ENCODE measurements at regions not wholly inside any gene's neighbourhood (a gene's known extent, or its start where the extent isn't known, plus 50 kb on each side); places are given as distances from the start of the nearest gene placed in this dataset.

DNA sequence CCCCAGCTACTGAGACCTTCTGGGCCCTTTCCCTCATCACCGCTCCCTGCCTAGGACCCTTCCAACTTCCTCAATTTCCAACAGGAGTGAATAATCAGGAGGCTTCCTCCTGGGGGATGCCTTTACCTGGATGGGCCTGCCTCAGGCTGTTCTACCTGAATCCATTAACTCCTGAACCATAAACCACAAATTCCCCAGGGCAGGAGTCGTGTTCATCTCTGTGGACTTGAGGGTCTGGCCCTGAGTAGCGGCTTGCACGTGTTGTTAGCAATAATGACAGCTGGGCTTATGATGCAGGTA, 105.1 kb upstream of the GPR26 start:
- Histone ChIP-seq H3K9ac (ENCODE audit: control insufficient read depth, extremely low read depth, insufficient read depth, low read length) (no peak overlapping the region), H3K4me1 (ENCODE audit: control insufficient read depth, extremely low read depth, insufficient read depth, low read length) (no peaks in the 10 kb centered on the region), H3K9me3 (ENCODE audit: control insufficient read depth, low read depth, low read length) (no peaks in the 10 kb centered on the region), H3K27ac (ENCODE audit: control insufficient read depth, insufficient read depth, low read length) (no peak overlapping the region), H3K36me3 (ENCODE audit: control insufficient read depth in 2 of 2, extremely low read depth in 1 of 2, insufficient read depth in 2 of 2, low read length in 2 of 2) (no peaks in the 10 kb centered on the region), H4K20me1 (ENCODE audit: control insufficient read depth, extremely low read depth, insufficient read depth, low read length) (no peaks in the 10 kb centered on the region), H3K9me1 (ENCODE audit: control insufficient read depth, extremely low read depth, insufficient read depth, low read length) (no peaks in the 10 kb centered on the region), H3K79me2 (ENCODE audit: control insufficient read depth, insufficient read depth, low read length) (no peaks in the 10 kb centered on the region), H3K27me3 (ENCODE audit: control insufficient read depth, extremely low read depth, insufficient read depth, low read length) (no peaks in the 10 kb centered on the region), H3K4me3 (ENCODE audit: control insufficient read depth in 2 of 3, extremely low read depth in 1 of 3, insufficient read depth in 2 of 3, low read depth in 1 of 3, low read length in 3 of 3) (no peak overlapping the region), H3K4me2 (ENCODE audit: control insufficient read depth, extremely low read depth, insufficient read depth, low read depth, low read length) (no peak overlapping the region), H2AFZ (ENCODE audit: control insufficient read depth, low read length) (no peak overlapping the region)
- DNase-seq (ENCODE audit: low read depth, low spot score): no peak
- TF ChIP-seq EZH2 (IDR thresholded peaks at IDR 0.05; ENCODE audit: low read length) (no peak), CTCF (optimal IDR thresholded peaks at IDR 0.05 in 1 of 3, IDR thresholded peaks at IDR 0.05 in 1 of 3, conservative IDR thresholded peaks at IDR 0.05 in 1 of 3; ENCODE audit: extremely low read depth in 1 of 3, insufficient read depth in 2 of 3, low read length in 3 of 3) (no peak)
- no peak for FAIRE-seq
- dilution Hi-C loops (cut with MboI; ENCODE audit: extremely low pct_ligation_motif_present, low sequenced_read_pairs): no loop called here

DNA sequence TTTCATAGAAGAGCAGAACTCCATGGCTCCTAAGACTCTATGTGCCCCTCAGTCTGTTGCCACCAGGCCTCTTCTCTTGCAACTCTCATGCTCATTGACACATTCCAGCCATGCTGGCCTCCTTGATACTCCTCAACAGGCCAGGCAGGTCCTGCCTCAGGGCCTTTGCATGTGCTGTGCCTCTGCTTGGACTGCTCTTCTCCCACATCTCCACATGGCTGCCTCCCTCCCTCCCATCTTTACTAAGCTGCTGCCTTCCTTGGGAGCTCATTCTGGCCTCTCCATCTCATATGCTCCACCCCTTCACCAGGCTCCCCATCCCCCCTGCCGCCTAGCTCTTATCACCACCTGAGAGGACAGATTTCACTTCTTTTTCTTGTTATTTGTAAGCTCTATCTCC, 103.8 kb upstream of the GPR26 start:
- dilution Hi-C loops (cut with MboI; ENCODE audit: extremely low pct_ligation_motif_present, low sequenced_read_pairs): no loop called here
- Histone ChIP-seq H2AFZ (ENCODE audit: control insufficient read depth, low read length) (no peak overlapping the region), H3K9me3 (ENCODE audit: control insufficient read depth, low read depth, low read length) (no peaks in the 10 kb centered on the region), H3K27me3 (ENCODE audit: control insufficient read depth, extremely low read depth, insufficient read depth, low read length) (no peaks in the 10 kb centered on the region), H3K4me3 (ENCODE audit: control insufficient read depth in 2 of 3, extremely low read depth in 1 of 3, insufficient read depth in 2 of 3, low read depth in 1 of 3, low read length in 3 of 3) (no peak overlapping the region), H3K4me1 (ENCODE audit: control insufficient read depth, extremely low read depth, insufficient read depth, low read length) (no peaks in the 10 kb centered on the region), H3K9me1 (ENCODE audit: control insufficient read depth, extremely low read depth, insufficient read depth, low read length) (no peaks in the 10 kb centered on the region), H3K9ac (ENCODE audit: control insufficient read depth, extremely low read depth, insufficient read depth, low read length) (no peak overlapping the region), H4K20me1 (ENCODE audit: control insufficient read depth, extremely low read depth, insufficient read depth, low read length) (no peaks in the 10 kb centered on the region), H3K36me3 (ENCODE audit: control insufficient read depth in 2 of 2, extremely low read depth in 1 of 2, insufficient read depth in 2 of 2, low read length in 2 of 2) (no peaks in the 10 kb centered on the region), H3K79me2 (ENCODE audit: control insufficient read depth, insufficient read depth, low read length) (no peaks in the 10 kb centered on the region), H3K27ac (ENCODE audit: control insufficient read depth, insufficient read depth, low read length) (no peak overlapping the region), H3K4me2 (ENCODE audit: control insufficient read depth, extremely low read depth, insufficient read depth, low read depth, low read length) (no peak overlapping the region)
- DNase-seq (ENCODE audit: low read depth, low spot score) (no peak), FAIRE-seq (no peak)
- TF ChIP-seq EZH2 (IDR thresholded peaks at IDR 0.05; ENCODE audit: low read length): no peak
- TF ChIP-seq CTCF (optimal IDR thresholded peaks at IDR 0.05 in 1 of 3, IDR thresholded peaks at IDR 0.05 in 1 of 3, conservative IDR thresholded peaks at IDR 0.05 in 1 of 3; ENCODE audit: extremely low read depth in 1 of 3, insufficient read depth in 2 of 3, low read length in 3 of 3): no peak
